ENCODE measurements at regions not wholly inside any gene's neighbourhood (a gene's known extent, or its start where the extent isn't known, plus 50 kb on each side); places are given as distances from the start of the nearest gene placed in this dataset.

GRCh38 chr10:62710182-62710581 is 94.3 kb upstream of the ADO start:
- H3K9me3 ChIP-seq = peaks cover 0 to 3% (median 0%) of the 10 kb centered on the region in 12 donors
- no peak for DNase-seq
- H3K27ac ChIP-seq = peak overlapping the region in 1 of 12 donors; percentile 65
- H3K4me3 ChIP-seq = no peak overlapping the region
- H3K4me1 ChIP-seq = peaks cover 0 to 29% (median 0%) of the 10 kb centered on the region in 12 donors
- no peaks in the 10 kb centered on the region for H3K27me3 ChIP-seq
- ATAC-seq = no peak
- 65 to 72% (median 71%) methylated on average over 4 of the region's 4 CpGs for WGBS, 4 donors
- TF ChIP-seq, protein P1, sequence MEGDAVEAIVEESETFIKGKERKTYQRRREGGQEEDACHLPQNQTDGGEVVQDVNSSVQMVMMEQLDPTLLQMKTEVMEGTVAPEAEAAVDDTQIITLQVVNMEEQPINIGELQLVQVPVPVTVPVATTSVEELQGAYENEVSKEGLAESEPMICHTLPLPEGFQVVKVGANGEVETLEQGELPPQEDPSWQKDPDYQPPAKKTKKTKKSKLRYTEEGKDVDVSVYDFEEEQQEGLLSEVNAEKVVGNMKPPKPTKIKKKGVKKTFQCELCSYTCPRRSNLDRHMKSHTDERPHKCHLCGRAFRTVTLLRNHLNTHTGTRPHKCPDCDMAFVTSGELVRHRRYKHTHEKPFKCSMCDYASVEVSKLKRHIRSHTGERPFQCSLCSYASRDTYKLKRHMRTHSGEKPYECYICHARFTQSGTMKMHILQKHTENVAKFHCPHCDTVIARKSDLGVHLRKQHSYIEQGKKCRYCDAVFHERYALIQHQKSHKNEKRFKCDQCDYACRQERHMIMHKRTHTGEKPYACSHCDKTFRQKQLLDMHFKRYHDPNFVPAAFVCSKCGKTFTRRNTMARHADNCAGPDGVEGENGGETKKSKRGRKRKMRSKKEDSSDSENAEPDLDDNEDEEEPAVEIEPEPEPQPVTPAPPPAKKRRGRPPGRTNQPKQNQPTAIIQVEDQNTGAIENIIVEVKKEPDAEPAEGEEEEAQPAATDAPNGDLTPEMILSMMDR (IDR thresholded peaks at IDR 0.05) = no peak
- no peak for TF ChIP-seq POLR2A (IDR thresholded peaks at IDR 0.05)
- intact Hi-C loops (cut with DNase I) = no loop called here
- no peaks in the 10 kb centered on the region for H3K36me3 ChIP-seq

- no peak overlapping the region for H3K27ac ChIP-seq
- H3K27me3 ChIP-seq = no peaks in the 10 kb centered on the region
- peaks cover 0 to 3% (median 0%) of the 10 kb centered on the region in 12 donors for H3K9me3 ChIP-seq
- intact Hi-C loops (cut with DNase I) = no loop called here
- ATAC-seq (no peak), DNase-seq (no peak)
- H3K36me3 ChIP-seq = no peaks in the 10 kb centered on the region
- no peak overlapping the region for H3K4me3 ChIP-seq
- peaks cover 0 to 6% (median 0%) of the 10 kb centered on the region in 12 donors for H3K4me1 ChIP-seq
- TF ChIP-seq POLR2A (IDR thresholded peaks at IDR 0.05) = no peak
- TF ChIP-seq, protein P1 (IDR thresholded peaks at IDR 0.05) = no peak
Measured at GRCh38 chr10:62715383-62715782, 89.1 kb upstream of the ADO start.

GRCh38 chr10:62718585-62718984 is 85.9 kb upstream of the ADO start:
- intact Hi-C loops (cut with DNase I) = no loop called here

GRCh38 chr10:62719061-62719460 is 85.5 kb upstream of the ADO start:
- Histone ChIP-seq H3K9me3 (no peaks in the 10 kb centered on the region), H3K4me3 (no peak overlapping the region), H3K4me1 (no peaks in the 10 kb centered on the region), H3K27ac (no peak overlapping the region), H3K36me3 (no peaks in the 10 kb centered on the region), H3K27me3 (no peaks in the 10 kb centered on the region)
- ATAC-seq (no peak), DNase-seq (no peak)
- intact Hi-C loops (cut with DNase I) = no loop called here
- WGBS, 4 donors = 81 to 86% (median 84%) methylated on average over 2 of the region's 2 CpGs
- TF ChIP-seq, protein P1 (IDR thresholded peaks at IDR 0.05) = no peak
- TF ChIP-seq POLR2A (IDR thresholded peaks at IDR 0.05) = no peak

More at GRCh38 chr10:62718585-62718984, 85.9 kb upstream of the ADO start:
- Histone ChIP-seq H3K27me3 (no peaks in the 10 kb centered on the region), H3K4me1 (no peaks in the 10 kb centered on the region), H3K27ac (no peak overlapping the region), H3K4me3 (no peak overlapping the region), H3K9me3 (no peaks in the 10 kb centered on the region), H3K36me3 (no peaks in the 10 kb centered on the region)
- WGBS, 4 donors = 92 to 95% (median 92%) methylated on average over 5 of the region's 5 CpGs
- ATAC-seq = no peak
- TF ChIP-seq POLR2A (IDR thresholded peaks at IDR 0.05) = no peak
- TF ChIP-seq, protein P1 (IDR thresholded peaks at IDR 0.05) = no peak
- no peak for DNase-seq

All from heart left ventricle (tissue), 16 donors.